Gastrocnemius medialis (tissue), 4 donors: ENCODE measurements at regions not wholly inside any gene's neighbourhood (a gene's known extent, or its start where the extent isn't known, plus 50 kb on each side); places are given as distances from the start of the nearest gene placed in this dataset.

Source experiments
- POLR2A ChIP-seq, 2 donors: fragments of 450-650 bp; IDR thresholded peaks; one replicate each; pipeline ENCODE4 v1.6.1; 2017; ENCODE audit warnings: antibody characterized with exemption in 2 of 2, mild to moderate bottlenecking in 2 of 2, moderate library complexity in 2 of 2
- TF ChIP-seq, protein P1 (sequence below), 5 experiments: fragments of 450-650 bp in 3 of 5; fragments of 200-600 bp in 2 of 5; sonication (generic) in 2 of 5; IDR thresholded peaks in 4 of 5; conservative IDR thresholded peaks in 1 of 5; 1 replicate in 4 of 5; 2 replicates in 1 of 5; pipeline ENCODE4 v1.5.1; 2016 to 2019; ENCODE audit warnings: antibody characterized with exemption in 5 of 5, mild to moderate bottlenecking in 3 of 5, moderate library complexity in 3 of 5

DNA sequence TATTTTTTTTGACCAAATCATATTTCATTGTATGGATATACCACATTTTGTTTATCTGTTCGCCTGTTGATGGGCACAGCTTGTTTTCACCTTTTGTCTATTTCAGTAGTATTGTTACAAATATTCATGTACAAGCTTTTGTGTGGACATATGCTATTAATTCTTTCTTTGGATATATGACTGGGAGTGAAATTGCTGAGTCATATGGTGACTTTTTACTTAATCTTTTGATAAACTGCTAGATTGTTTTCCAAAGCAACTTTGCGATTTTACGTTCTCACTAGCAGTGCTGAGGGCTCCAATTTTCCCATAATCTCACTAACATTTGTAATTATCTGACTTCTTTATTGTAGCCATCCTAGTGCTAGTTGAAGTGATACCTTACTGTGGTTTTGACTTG, 112.4 kb downstream of the CD8B2 start:
- no peak for TF ChIP-seq POLR2A (IDR thresholded peaks at IDR 0.05)
- TF ChIP-seq, protein P1, sequence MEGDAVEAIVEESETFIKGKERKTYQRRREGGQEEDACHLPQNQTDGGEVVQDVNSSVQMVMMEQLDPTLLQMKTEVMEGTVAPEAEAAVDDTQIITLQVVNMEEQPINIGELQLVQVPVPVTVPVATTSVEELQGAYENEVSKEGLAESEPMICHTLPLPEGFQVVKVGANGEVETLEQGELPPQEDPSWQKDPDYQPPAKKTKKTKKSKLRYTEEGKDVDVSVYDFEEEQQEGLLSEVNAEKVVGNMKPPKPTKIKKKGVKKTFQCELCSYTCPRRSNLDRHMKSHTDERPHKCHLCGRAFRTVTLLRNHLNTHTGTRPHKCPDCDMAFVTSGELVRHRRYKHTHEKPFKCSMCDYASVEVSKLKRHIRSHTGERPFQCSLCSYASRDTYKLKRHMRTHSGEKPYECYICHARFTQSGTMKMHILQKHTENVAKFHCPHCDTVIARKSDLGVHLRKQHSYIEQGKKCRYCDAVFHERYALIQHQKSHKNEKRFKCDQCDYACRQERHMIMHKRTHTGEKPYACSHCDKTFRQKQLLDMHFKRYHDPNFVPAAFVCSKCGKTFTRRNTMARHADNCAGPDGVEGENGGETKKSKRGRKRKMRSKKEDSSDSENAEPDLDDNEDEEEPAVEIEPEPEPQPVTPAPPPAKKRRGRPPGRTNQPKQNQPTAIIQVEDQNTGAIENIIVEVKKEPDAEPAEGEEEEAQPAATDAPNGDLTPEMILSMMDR (IDR thresholded peaks at IDR 0.05 in 4 of 5, conservative IDR thresholded peaks at IDR 0.05 in 1 of 5), result no peak
